Keratinocyte (primary cell): ENCODE measurements at regions not wholly inside any gene's neighbourhood (a gene's known extent, or its start where the extent isn't known, plus 50 kb on each side); places are given as distances from the start of the nearest gene placed in this dataset.

Source experiments
- CTCF ChIP-seq, 3 experiments: IDR thresholded peaks in 1 of 3; conservative IDR thresholded peaks in 1 of 3; optimal IDR thresholded peaks in 1 of 3; 2 replicates in 2 of 3; 3 replicates in 1 of 3; pipeline versions ENCODE3 to v1.5.1; 2011; ENCODE audit warnings: low read length in 3 of 3, mild to moderate bottlenecking in 3 of 3, moderate library complexity in 2 of 3, control low read depth in 1 of 3, inconsistent platforms in 1 of 3; ENCODE audit not compliant: insufficient read depth in 2 of 3; ENCODE audit errors: extremely low read depth in 1 of 3
- EZH2 ChIP-seq: IDR thresholded peaks from one replicate; pipeline ENCODE4 v1.6.1; 2012; ENCODE audit warnings: inconsistent platforms, mild to moderate bottlenecking, low read length, moderate library complexity

- TF ChIP-seq CTCF (optimal IDR thresholded peaks at IDR 0.05 in 1 of 3, IDR thresholded peaks at IDR 0.05 in 1 of 3, conservative IDR thresholded peaks at IDR 0.05 in 1 of 3; ENCODE audit: extremely low read depth in 1 of 3, insufficient read depth in 2 of 3, low read length in 3 of 3) (no peak), EZH2 (no peak)
Measured at GRCh38 chr12:93011100-93011499, 82.0 kb upstream of the EEA1 start.
